Progenitor cell of endocrine pancreas (in vitro differentiated cells): ENCODE measurements at regions not wholly inside any gene's neighbourhood (a gene's known extent, or its start where the extent isn't known, plus 50 kb on each side); places are given as distances from the start of the nearest gene placed in this dataset.

Experiments
- DNase-seq: peaks from one replicate; pipeline ENCODE4 v3.0.0; 2021; ENCODE audit warnings: low spot score; ENCODE audit not compliant: unreplicated experiment
- H3K27ac Mint-ChIP-seq: 2 replicates; pipeline ENCODE4 v1.8.0; 2021; ENCODE audit warnings: mild to moderate bottlenecking, moderate library complexity, mixed read lengths
- H3K27me3 Mint-ChIP-seq: 2 replicates; pipeline ENCODE4 v1.8.0; 2021; ENCODE audit warnings: mixed read lengths
- H3K36me3 Mint-ChIP-seq: 2 replicates; pipeline ENCODE4 v1.8.0; 2022; ENCODE audit warnings: mixed read lengths; ENCODE audit not compliant: insufficient read depth
- H3K4me1 Mint-ChIP-seq: 2 replicates; pipeline ENCODE4 v1.8.0; 2021; ENCODE audit warnings: low read depth, mixed read lengths
- H3K4me3 Mint-ChIP-seq: 2 replicates; pipeline ENCODE4 v1.8.0; 2021; ENCODE audit warnings: low read depth, mild to moderate bottlenecking, moderate library complexity, mixed read lengths
- H3K9me3 Mint-ChIP-seq: 2 replicates; pipeline ENCODE4 v1.8.0; 2021; ENCODE audit warnings: low read depth, mixed read lengths
- TF ChIP-seq, protein P1 (sequence below): fragments of 200-600 bp; sonication (generic); IDR thresholded peaks from one replicate; pipeline ENCODE4 v1.5.0; 2021; ENCODE audit warnings: antibody characterized with exemption, mild to moderate bottlenecking; ENCODE audit not compliant: unreplicated experiment

- Mint-ChIP-seq H3K9me3 (peaks cover 10% of the 10 kb centered on the region), H3K36me3 (no peaks in the 10 kb centered on the region), H3K27ac (no peak overlapping the region), H3K4me3 (no peak overlapping the region), H3K4me1 (peaks cover 3% of the 10 kb centered on the region), H3K27me3 (no peaks in the 10 kb centered on the region)
- DNase-seq, result no peak
- TF ChIP-seq, protein P1, sequence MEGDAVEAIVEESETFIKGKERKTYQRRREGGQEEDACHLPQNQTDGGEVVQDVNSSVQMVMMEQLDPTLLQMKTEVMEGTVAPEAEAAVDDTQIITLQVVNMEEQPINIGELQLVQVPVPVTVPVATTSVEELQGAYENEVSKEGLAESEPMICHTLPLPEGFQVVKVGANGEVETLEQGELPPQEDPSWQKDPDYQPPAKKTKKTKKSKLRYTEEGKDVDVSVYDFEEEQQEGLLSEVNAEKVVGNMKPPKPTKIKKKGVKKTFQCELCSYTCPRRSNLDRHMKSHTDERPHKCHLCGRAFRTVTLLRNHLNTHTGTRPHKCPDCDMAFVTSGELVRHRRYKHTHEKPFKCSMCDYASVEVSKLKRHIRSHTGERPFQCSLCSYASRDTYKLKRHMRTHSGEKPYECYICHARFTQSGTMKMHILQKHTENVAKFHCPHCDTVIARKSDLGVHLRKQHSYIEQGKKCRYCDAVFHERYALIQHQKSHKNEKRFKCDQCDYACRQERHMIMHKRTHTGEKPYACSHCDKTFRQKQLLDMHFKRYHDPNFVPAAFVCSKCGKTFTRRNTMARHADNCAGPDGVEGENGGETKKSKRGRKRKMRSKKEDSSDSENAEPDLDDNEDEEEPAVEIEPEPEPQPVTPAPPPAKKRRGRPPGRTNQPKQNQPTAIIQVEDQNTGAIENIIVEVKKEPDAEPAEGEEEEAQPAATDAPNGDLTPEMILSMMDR, result no peak
Observed at GRCh38 chr3:77919244-77919643, 879.3 kb downstream of the ROBO2 start.

GRCh38 chr3:77931255-77932009, 891.5 kb downstream of the ROBO2 start:
- H3K27me3 Mint-ChIP-seq, result no peaks in the 10 kb centered on the region
- no peak for DNase-seq
- TF ChIP-seq, protein P1, result no peak
- H3K27ac Mint-ChIP-seq, result no peak overlapping the region
- H3K4me1 Mint-ChIP-seq, result peaks cover 1% of the 10 kb centered on the region
- no peaks in the 10 kb centered on the region for H3K36me3 Mint-ChIP-seq
- peaks cover 3% of the 10 kb centered on the region for H3K9me3 Mint-ChIP-seq
- no peak overlapping the region for H3K4me3 Mint-ChIP-seq

DNA sequence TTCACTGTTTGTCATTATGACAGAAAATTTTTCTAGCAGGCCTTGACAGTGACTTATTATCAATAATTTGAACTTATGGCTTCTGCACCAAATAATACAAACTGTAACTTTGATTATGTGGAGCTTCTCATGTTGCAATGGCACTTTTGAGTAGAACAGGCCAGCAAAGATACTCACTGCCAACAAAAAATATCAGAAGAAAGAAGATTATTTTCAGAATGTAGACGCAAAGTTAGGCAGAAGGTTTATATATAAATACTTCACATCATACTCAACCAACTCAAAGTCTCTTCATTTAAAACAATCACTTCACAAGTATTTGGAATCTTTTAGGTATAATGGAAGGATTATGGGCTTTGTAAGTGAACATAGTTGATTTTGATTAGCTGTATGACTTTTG, 893.0 kb downstream of the ROBO2 start:
- Mint-ChIP-seq H3K4me3 (no peak overlapping the region), H3K36me3 (no peaks in the 10 kb centered on the region), H3K9me3 (peaks cover 3% of the 10 kb centered on the region), H3K27me3 (no peaks in the 10 kb centered on the region), H3K4me1 (no peaks in the 10 kb centered on the region), H3K27ac (no peak overlapping the region)
- TF ChIP-seq, protein P1, result no peak
- no peak for DNase-seq

GRCh38 chr3:77933926-77934325, 894.0 kb downstream of the ROBO2 start:
- H3K4me1 Mint-ChIP-seq, result no peaks in the 10 kb centered on the region
- peaks cover 3% of the 10 kb centered on the region for H3K9me3 Mint-ChIP-seq
- H3K4me3 Mint-ChIP-seq, result no peak overlapping the region
- no peaks in the 10 kb centered on the region for H3K36me3 Mint-ChIP-seq
- TF ChIP-seq, protein P1, result no peak
- no peaks in the 10 kb centered on the region for H3K27me3 Mint-ChIP-seq
- no peak overlapping the region for H3K27ac Mint-ChIP-seq
- DNase-seq, result no peak

DNA sequence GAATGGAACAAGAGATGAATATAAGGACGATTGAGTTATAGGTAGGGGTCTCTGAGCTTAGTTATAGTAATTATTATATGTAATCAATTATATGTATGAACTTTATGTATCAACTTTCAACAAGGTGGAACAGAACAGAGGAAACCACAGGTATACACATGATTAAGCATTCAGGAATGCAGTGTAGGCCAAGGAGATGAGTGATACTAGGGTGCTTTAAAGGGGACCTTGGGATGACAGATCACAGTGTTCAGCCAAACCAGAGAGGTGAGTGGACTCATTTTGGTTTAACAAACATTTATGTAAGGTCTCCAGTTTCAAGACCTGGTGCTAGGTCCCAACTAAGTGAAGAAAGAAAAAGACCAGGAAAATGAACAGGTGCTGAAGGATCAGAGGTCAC, 895.5 kb downstream of the ROBO2 start:
- H3K4me3 Mint-ChIP-seq, result no peak overlapping the region
- H3K27me3 Mint-ChIP-seq, result no peaks in the 10 kb centered on the region
- no peaks in the 10 kb centered on the region for H3K4me1 Mint-ChIP-seq
- H3K27ac Mint-ChIP-seq, result no peak overlapping the region
- no peak for DNase-seq
- TF ChIP-seq, protein P1, result no peak
- H3K9me3 Mint-ChIP-seq, result peaks cover 3% of the 10 kb centered on the region
- H3K36me3 Mint-ChIP-seq, result no peaks in the 10 kb centered on the region
